HepG2 (cell line): ENCODE measurements at regions not wholly inside any gene's neighbourhood (a gene's known extent, or its start where the extent isn't known, plus 50 kb on each side); places are given as distances from the start of the nearest gene placed in this dataset.

ENCODE experiments used
- small RNA-seq, 3 experiments: library from RNA; depleted of rRNA; stranded (forward); fragments of <200 nt; gene quantifications; one replicate each; pipeline ENCODE3, GENCODE V24; 2012; ENCODE audit warnings: low read depth in 2 of 3, low replicate concordance in 1 of 3; ENCODE audit not compliant: insufficient read length in 3 of 3, insufficient read depth in 2 of 3

Small RNA genes lying in the stretch of these regions (small RNA-seq; reads per million reads assigned to genes)
- gene RF00019: 0 reads per million in 3 experiments
- gene RNU11-5P: 0 reads per million in 3 experiments
- 0 reads per million in 3 experiments for gene RNU6-864P
